CD4-positive, alpha-beta memory T cell (primary cell): ENCODE measurements at regions not wholly inside any gene's neighbourhood (a gene's known extent, or its start where the extent isn't known, plus 50 kb on each side); places are given as distances from the start of the nearest gene placed in this dataset.
A peak's percentile ranks its signal among the peaks of the same experiment; 100 is the strongest.

Experiments used
- CTCF ChIA-PET: fragments of 350-600 bp; sonication (Branson Sonifier 250); formaldehyde crosslinking; loops from one replicate; lab custom pipeline; 2021; ENCODE audit warnings: inconsistent platforms; ENCODE audit not compliant: partially characterized antibody; lab: Charles Lee
- POLR2A ChIA-PET: fragments of 350-600 bp; sonication (Branson Sonifier 250); formaldehyde crosslinking; loops from one replicate; lab custom pipeline; 2021; ENCODE audit not compliant: partially characterized antibody; lab: Charles Lee
- DNase-seq, 5 donors: peaks; one replicate each; pipeline versions ENCODE4 v3.0.0 to v3.0.0-alpha.2; 2020 to 2022; ENCODE audit warnings: mixed read lengths in 1 of 5
- H3K27ac ChIP-seq: one replicate; pipeline ENCODE4 v1.7.0; 2013; ENCODE audit warnings: low read depth, low read length
- H3K27me3 ChIP-seq: 2 replicates; pipeline ENCODE4 v1.7.0; 2013; ENCODE audit warnings: mild to moderate bottlenecking, low read length, moderate library complexity; ENCODE audit not compliant: insufficient read depth
- H3K36me3 ChIP-seq: 2 replicates; pipeline ENCODE4 v1.7.0; 2013; ENCODE audit warnings: mild to moderate bottlenecking, low read length, moderate library complexity; ENCODE audit not compliant: insufficient read depth
- H3K4me1 ChIP-seq: 2 replicates; pipeline ENCODE4 v1.7.0; 2013; ENCODE audit warnings: mild to moderate bottlenecking, low read length, moderate library complexity; ENCODE audit not compliant: insufficient read depth
- H3K4me3 ChIP-seq, 2 donors: one replicate each; pipeline ENCODE4 v1.7.0; 2013; ENCODE audit warnings: low read length in 2 of 2, mild to moderate bottlenecking in 1 of 2
- H3K9me3 ChIP-seq, 2 donors: one replicate each; pipeline ENCODE4 v1.7.0; 2013; ENCODE audit warnings: low read length in 2 of 2, control low read depth in 1 of 2; ENCODE audit not compliant: control insufficient read depth in 1 of 2
- H3K27ac Mint-ChIP-seq, 7 donors: one replicate each; pipeline ENCODE4 v1.8.0; 2020 to 2021; ENCODE audit warnings: mixed read lengths in 7 of 7, mild to moderate bottlenecking in 6 of 7, inconsistent platforms in 3 of 7, moderate library complexity in 3 of 7
- H3K27me3 Mint-ChIP-seq, 2 donors: one replicate each; pipeline ENCODE4 v1.8.0; 2020 to 2021; ENCODE audit warnings: mixed read lengths in 2 of 2
- H3K36me3 Mint-ChIP-seq, 2 donors: one replicate each; pipeline ENCODE4 v1.8.0; 2020 to 2021; ENCODE audit warnings: mixed read lengths in 2 of 2, inconsistent platforms in 1 of 2, mild to moderate bottlenecking in 1 of 2
- H3K4me1 Mint-ChIP-seq, 4 donors: one replicate each; pipeline ENCODE4 v1.8.0; 2020 to 2021; ENCODE audit warnings: mixed read lengths in 4 of 4, mild to moderate bottlenecking in 1 of 4
- H3K4me3 Mint-ChIP-seq, 8 donors: one replicate each; pipeline ENCODE4 v1.8.0; 2020 to 2021; ENCODE audit warnings: mixed read lengths in 8 of 8, mild to moderate bottlenecking in 7 of 8, moderate library complexity in 6 of 8, inconsistent platforms in 3 of 8
- H3K9me3 Mint-ChIP-seq, 8 donors: one replicate each; pipeline ENCODE4 v1.8.0; 2020 to 2021; ENCODE audit warnings: mixed read lengths in 8 of 8, mild to moderate bottlenecking in 5 of 8, inconsistent platforms in 3 of 8, moderate library complexity in 1 of 8
- intact Hi-C: fragments of 100-400 bp; cut with micrococcal nuclease; formaldehyde crosslinking; loops from one replicate; pipeline ENCODE4 v1.15.1; 2023

DNA sequence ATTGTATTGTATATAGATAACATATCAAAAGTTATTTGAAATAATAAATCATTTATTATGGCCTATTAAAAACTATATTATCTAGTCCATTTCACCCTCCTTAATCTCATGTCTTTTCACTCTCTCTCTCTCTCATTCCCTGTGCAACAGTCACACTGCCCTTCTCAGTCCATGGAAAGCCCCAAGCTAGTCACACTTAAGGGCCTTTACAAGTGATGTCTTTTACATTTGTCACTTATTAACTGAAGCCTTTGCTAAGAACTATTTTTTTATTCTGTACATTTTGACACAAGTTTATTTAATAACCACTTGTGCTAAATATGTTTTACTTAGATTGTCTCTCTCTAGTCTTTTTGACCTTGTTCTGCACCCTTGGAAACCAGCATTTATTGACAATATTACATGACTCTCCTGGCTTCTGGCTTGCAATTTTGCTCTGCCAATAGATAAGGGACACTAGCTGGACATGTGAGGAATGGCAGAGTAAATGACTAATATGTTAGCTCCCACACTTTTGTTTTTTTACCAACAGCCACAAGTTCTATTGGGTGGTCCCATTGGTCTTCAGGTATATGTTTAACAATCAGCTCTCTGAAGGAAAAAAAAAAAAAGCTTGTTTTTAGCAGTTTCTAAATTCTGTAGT lies 706.8 kb upstream of the POT1 start:
- no peaks in the 10 kb centered on the region for H3K9me3 ChIP-seq
- Mint-ChIP-seq H3K27ac (no peak overlapping the region), H3K4me3 (no peak overlapping the region), H3K9me3 (peaks cover 0 to 10% (median 2%) of the 10 kb centered on the region in 8 donors), H3K27me3 (no peaks in the 10 kb centered on the region), H3K36me3 (no peaks in the 10 kb centered on the region), H3K4me1 (no peaks in the 10 kb centered on the region)
- ChIA-PET POLR2A (no interaction called here), CTCF (no interaction called here)
- H3K36me3 ChIP-seq, result no peaks in the 10 kb centered on the region
- no peaks in the 10 kb centered on the region for H3K4me1 ChIP-seq
- no peak overlapping the region for H3K27ac ChIP-seq
- intact Hi-C loops, result no loop called here
- H3K27me3 ChIP-seq, result no peaks in the 10 kb centered on the region
- no peak overlapping the region for H3K4me3 ChIP-seq
- no peak for DNase-seq

- ChIA-PET POLR2A (no interaction called here), CTCF (no interaction called here)
- peaks cover 2 to 43% (median 15%) of the 10 kb centered on the region in 8 donors for H3K9me3 Mint-ChIP-seq
- H3K36me3 Mint-ChIP-seq, result no peaks in the 10 kb centered on the region
- Histone ChIP-seq H3K4me3 (no peak overlapping the region), H3K4me1 (no peaks in the 10 kb centered on the region), H3K36me3 (no peaks in the 10 kb centered on the region), H3K27me3 (no peaks in the 10 kb centered on the region), H3K27ac (no peak overlapping the region), H3K9me3 (no peaks in the 10 kb centered on the region)
- no peak overlapping the region for H3K4me3 Mint-ChIP-seq
- peaks cover 0 to 4% (median 1%) of the 10 kb centered on the region in 4 donors for H3K4me1 Mint-ChIP-seq
- intact Hi-C loops, result no loop called here
- no peak for DNase-seq
- H3K27me3 Mint-ChIP-seq, result no peaks in the 10 kb centered on the region
- H3K27ac Mint-ChIP-seq, result no peak overlapping the region
These were observed 688.9 kb upstream of the POT1 start for GRCh38 chr7:125618516-125618915.

DNA sequence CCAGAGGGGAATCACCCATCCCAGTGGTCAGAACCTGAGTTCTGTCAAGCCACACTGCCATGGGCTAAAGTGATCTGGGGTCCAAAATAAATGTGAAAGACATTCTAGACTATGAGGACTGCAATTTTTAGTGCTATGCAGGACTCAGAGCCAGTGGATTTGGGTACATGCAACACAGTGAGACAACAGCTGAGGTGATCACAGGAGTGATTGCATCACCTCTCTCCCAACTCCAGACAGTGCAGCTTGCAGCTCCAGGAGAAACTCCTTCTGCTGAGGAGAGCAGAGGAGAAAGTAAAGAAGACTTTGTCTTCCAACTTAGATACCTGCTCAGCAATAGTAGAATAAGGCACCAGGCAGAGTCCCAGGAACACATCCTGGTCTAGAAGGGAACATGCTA lies 682.0 kb upstream of the POT1 start:
- Mint-ChIP-seq H3K27ac (no peak overlapping the region), H3K36me3 (no peaks in the 10 kb centered on the region), H3K4me1 (no peaks in the 10 kb centered on the region), H3K9me3 (peaks cover 2 to 26% (median 13%) of the 10 kb centered on the region in 8 donors), H3K27me3 (no peaks in the 10 kb centered on the region), H3K4me3 (peak overlapping the region in 1 of 8 donors; percentile 18)
- H3K36me3 ChIP-seq, result no peaks in the 10 kb centered on the region
- intact Hi-C loops, result no loop called here
- H3K27me3 ChIP-seq, result no peaks in the 10 kb centered on the region
- CTCF ChIA-PET, result no interaction called here
- no peaks in the 10 kb centered on the region for H3K4me1 ChIP-seq
- no peak overlapping the region for H3K4me3 ChIP-seq
- POLR2A ChIA-PET, result no interaction called here
- DNase-seq, result no peak
- no peaks in the 10 kb centered on the region for H3K9me3 ChIP-seq
- no peak overlapping the region for H3K27ac ChIP-seq

- intact Hi-C loops, result no loop called here
- H3K4me3 ChIP-seq, result no peak overlapping the region
- POLR2A ChIA-PET, result no interaction called here
- no peak overlapping the region for H3K4me3 Mint-ChIP-seq
- no peak overlapping the region for H3K27ac Mint-ChIP-seq
- H3K36me3 Mint-ChIP-seq, result no peaks in the 10 kb centered on the region
- H3K27me3 ChIP-seq, result no peaks in the 10 kb centered on the region
- no peaks in the 10 kb centered on the region for H3K4me1 Mint-ChIP-seq
- H3K4me1 ChIP-seq, result no peaks in the 10 kb centered on the region
- CTCF ChIA-PET, result no interaction called here
- no peak overlapping the region for H3K27ac ChIP-seq
- peaks cover 0 to 13% (median 5%) of the 10 kb centered on the region in 8 donors for H3K9me3 Mint-ChIP-seq
- no peaks in the 10 kb centered on the region for H3K27me3 Mint-ChIP-seq
- no peaks in the 10 kb centered on the region for H3K9me3 ChIP-seq
- no peaks in the 10 kb centered on the region for H3K36me3 ChIP-seq
- DNase-seq, result no peak
These were observed 677.0 kb upstream of the POT1 start for GRCh38 chr7:125606671-125607070.

DNA sequence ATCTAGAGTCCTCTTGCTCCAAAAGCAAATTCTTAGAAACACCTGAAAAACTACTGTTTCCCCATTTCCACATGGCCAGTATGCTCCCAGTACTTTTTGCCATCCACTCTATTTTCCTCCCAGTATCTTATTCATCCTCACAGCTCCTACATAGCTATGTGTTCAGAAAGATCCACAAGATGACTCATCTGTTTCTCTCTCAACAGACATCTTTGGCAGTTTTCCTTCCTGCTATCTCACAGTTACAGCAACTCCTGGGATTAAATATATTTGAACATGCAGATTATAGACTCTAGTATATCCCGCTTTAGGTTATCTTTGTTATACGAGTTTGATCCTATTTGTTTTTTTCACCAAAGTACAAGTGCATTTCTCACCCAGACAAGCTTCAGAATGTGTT lies 675.6 kb upstream of the POT1 start:
- no peak overlapping the region for H3K4me3 Mint-ChIP-seq
- peaks cover 2 to 10% (median 5%) of the 10 kb centered on the region in 8 donors for H3K9me3 Mint-ChIP-seq
- Histone ChIP-seq H3K4me1 (no peaks in the 10 kb centered on the region), H3K36me3 (no peaks in the 10 kb centered on the region), H3K27me3 (no peaks in the 10 kb centered on the region), H3K4me3 (no peak overlapping the region), H3K27ac (no peak overlapping the region), H3K9me3 (no peaks in the 10 kb centered on the region)
- ChIA-PET POLR2A (no interaction called here), CTCF (no interaction called here)
- H3K27ac Mint-ChIP-seq, result no peak overlapping the region
- DNase-seq, result no peak
- intact Hi-C loops, result no loop called here
- no peaks in the 10 kb centered on the region for H3K27me3 Mint-ChIP-seq
- H3K36me3 Mint-ChIP-seq, result no peaks in the 10 kb centered on the region
- H3K4me1 Mint-ChIP-seq, result no peaks in the 10 kb centered on the region

GRCh38 chr7:125602441-125602840 lies 672.8 kb upstream of the POT1 start:
- H3K4me3 ChIP-seq, result no peak overlapping the region
- CTCF ChIA-PET, result no interaction called here
- intact Hi-C loops, result no loop called here
- Mint-ChIP-seq H3K36me3 (no peaks in the 10 kb centered on the region), H3K27ac (no peak overlapping the region), H3K4me1 (no peaks in the 10 kb centered on the region), H3K9me3 (peaks cover 2 to 12% (median 5%) of the 10 kb centered on the region in 8 donors), H3K4me3 (no peak overlapping the region), H3K27me3 (no peaks in the 10 kb centered on the region)
- H3K4me1 ChIP-seq, result no peaks in the 10 kb centered on the region
- DNase-seq, result no peak
- H3K36me3 ChIP-seq, result no peaks in the 10 kb centered on the region
- POLR2A ChIA-PET, result no interaction called here
- no peaks in the 10 kb centered on the region for H3K9me3 ChIP-seq
- H3K27me3 ChIP-seq, result no peaks in the 10 kb centered on the region
- no peak overlapping the region for H3K27ac ChIP-seq

DNA sequence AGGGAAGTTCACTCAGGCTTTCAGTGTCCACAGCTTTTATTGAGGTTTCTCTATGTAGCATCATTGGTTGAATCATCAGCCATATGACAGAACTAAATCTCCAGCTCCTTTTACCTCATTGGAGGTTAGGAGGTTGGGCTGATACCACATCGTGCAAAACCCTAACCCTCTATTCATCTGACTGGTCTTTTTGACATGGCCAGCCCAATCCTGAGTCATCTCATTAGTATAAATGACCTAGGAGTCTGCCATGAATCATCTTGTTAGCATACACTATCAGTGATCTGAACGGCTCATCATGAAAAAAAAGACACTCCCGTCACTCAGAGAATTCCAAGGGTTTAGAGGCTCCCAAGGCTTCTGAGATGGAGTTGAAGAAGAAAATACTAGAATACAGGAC lies 669.8 kb upstream of the POT1 start:
- H3K4me1 ChIP-seq, result no peaks in the 10 kb centered on the region
- H3K27me3 ChIP-seq, result no peaks in the 10 kb centered on the region
- no peaks in the 10 kb centered on the region for H3K4me1 Mint-ChIP-seq
- no peak overlapping the region for H3K27ac ChIP-seq
- ChIA-PET CTCF (no interaction called here), POLR2A (no interaction called here)
- no peak overlapping the region for H3K4me3 Mint-ChIP-seq
- H3K9me3 Mint-ChIP-seq, result peaks cover 0 to 7% (median 3%) of the 10 kb centered on the region in 8 donors
- no peaks in the 10 kb centered on the region for H3K27me3 Mint-ChIP-seq
- H3K9me3 ChIP-seq, result no peaks in the 10 kb centered on the region
- intact Hi-C loops, result no loop called here
- no peak for DNase-seq
- no peak overlapping the region for H3K4me3 ChIP-seq
- H3K27ac Mint-ChIP-seq, result no peak overlapping the region
- H3K36me3 Mint-ChIP-seq, result no peaks in the 10 kb centered on the region
- no peaks in the 10 kb centered on the region for H3K36me3 ChIP-seq

- H3K9me3 ChIP-seq, result no peaks in the 10 kb centered on the region
- intact Hi-C loops, result no loop called here
- ChIA-PET POLR2A (no interaction called here), CTCF (no interaction called here)
- no peaks in the 10 kb centered on the region for H3K27me3 ChIP-seq
- Mint-ChIP-seq H3K27ac (no peak overlapping the region), H3K27me3 (no peaks in the 10 kb centered on the region), H3K9me3 (peaks cover 0 to 10% (median 5%) of the 10 kb centered on the region in 8 donors), H3K4me3 (peak overlapping the region in 1 of 8 donors; percentile 47), H3K36me3 (no peaks in the 10 kb centered on the region), H3K4me1 (no peaks in the 10 kb centered on the region)
- no peaks in the 10 kb centered on the region for H3K4me1 ChIP-seq
- H3K27ac ChIP-seq, result no peak overlapping the region
- DNase-seq, result no peak
- H3K4me3 ChIP-seq, result no peak overlapping the region
- no peaks in the 10 kb centered on the region for H3K36me3 ChIP-seq
These were observed 662.7 kb upstream of the POT1 start for GRCh38 chr7:125592331-125592730.
